Raji (cell line): ENCODE measurements at regions not wholly inside any gene's neighbourhood (a gene's known extent, or its start where the extent isn't known, plus 50 kb on each side); places are given as distances from the start of the nearest gene placed in this dataset.

ENCODE experiments used
- POLR2A ChIP-seq: IDR thresholded peaks from 2 replicates; pipeline ENCODE4 v1.6.1; 2011; ENCODE audit warnings: low read depth, low read length, control low read depth; ENCODE audit not compliant: insufficient read depth

GRCh38 chr6:142597836-142598235 is 296.0 kb downstream of the ADGRG6 start:
- TF ChIP-seq POLR2A = no peak

- no peak for TF ChIP-seq POLR2A
Measured at GRCh38 chr6:142601427-142601826, 299.6 kb downstream of the ADGRG6 start.

- no peak for TF ChIP-seq POLR2A
Measured at GRCh38 chr6:142602972-142603371, 301.2 kb downstream of the ADGRG6 start.

GRCh38 chr6:142605922-142606485 is 304.2 kb downstream of the ADGRG6 start:
- no peak for TF ChIP-seq POLR2A

GRCh38 chr6:142612956-142613355 is 311.1 kb downstream of the ADGRG6 start:
- no peak for TF ChIP-seq POLR2A

- TF ChIP-seq POLR2A = no peak
Measured at GRCh38 chr6:142613981-142614380, 312.2 kb downstream of the ADGRG6 start.

- TF ChIP-seq POLR2A = no peak
Measured at GRCh38 chr6:142617158-142617557, 315.4 kb downstream of the ADGRG6 start.

GRCh38 chr6:142621822-142622221 is 320.0 kb downstream of the ADGRG6 start:
- no peak for TF ChIP-seq POLR2A

GRCh38 chr6:142624978-142625715 is 319.8 kb downstream of the HIVEP2 start:
- no peak for TF ChIP-seq POLR2A

- no peak for TF ChIP-seq POLR2A
Measured at GRCh38 chr6:142627474-142627873, 317.5 kb downstream of the HIVEP2 start.

GRCh38 chr6:142631517-142632385 is 313.2 kb downstream of the HIVEP2 start:
- no peak for TF ChIP-seq POLR2A

- no peak for TF ChIP-seq POLR2A
Measured at GRCh38 chr6:142633317-142633716, 311.7 kb downstream of the HIVEP2 start.

- no peak for TF ChIP-seq POLR2A
Measured at GRCh38 chr6:142635130-142635529, 309.8 kb downstream of the HIVEP2 start.

- TF ChIP-seq POLR2A = no peak
Measured at GRCh38 chr6:142637624-142638351, 307.2 kb downstream of the HIVEP2 start.

- no peak for TF ChIP-seq POLR2A
Measured at GRCh38 chr6:142642651-142643050, 302.3 kb downstream of the HIVEP2 start.

GRCh38 chr6:142644866-142645265 is 300.1 kb downstream of the HIVEP2 start:
- TF ChIP-seq POLR2A = no peak

- no peak for TF ChIP-seq POLR2A
Measured at GRCh38 chr6:142645663-142646062, 299.3 kb downstream of the HIVEP2 start.
